IPS-20b (cell line): ENCODE measurements at regions not wholly inside any gene's neighbourhood (a gene's known extent, or its start where the extent isn't known, plus 50 kb on each side); places are given as distances from the start of the nearest gene placed in this dataset.
A peak's percentile ranks its signal among the peaks of the same experiment; 100 is the strongest.

Experiments used
- H3K27ac ChIP-seq: one replicate; pipeline ENCODE4 v1.5.1; 2013; ENCODE audit warnings: low read length
- H3K27me3 ChIP-seq: 2 replicates; pipeline ENCODE4 v1.6.1; 2013; ENCODE audit warnings: mild to moderate bottlenecking, low read length, inconsistent platforms; ENCODE audit not compliant: insufficient read depth
- H3K36me3 ChIP-seq: 2 replicates; pipeline ENCODE4 v1.6.1; 2013; ENCODE audit warnings: low read depth, mild to moderate bottlenecking, inconsistent platforms, low read length, moderate library complexity; ENCODE audit not compliant: insufficient read depth
- H3K4me1 ChIP-seq: 2 replicates; pipeline ENCODE4 v1.6.1; 2013; ENCODE audit warnings: mild to moderate bottlenecking, control low read depth, inconsistent platforms, low read length, moderate library complexity; ENCODE audit not compliant: insufficient read depth
- H3K4me3 ChIP-seq: 2 replicates; pipeline ENCODE4 v1.5.1; 2013; ENCODE audit warnings: mild to moderate bottlenecking, low read length, inconsistent platforms
- H3K9ac ChIP-seq: 2 replicates; pipeline ENCODE4 v1.6.1; 2013; ENCODE audit warnings: low read depth, mild to moderate bottlenecking, inconsistent platforms, low read length, moderate library complexity
- H3K9me3 ChIP-seq: 2 replicates; pipeline ENCODE4 v1.6.1; 2013; ENCODE audit warnings: mild to moderate bottlenecking, low read depth, low read length, inconsistent platforms; ENCODE audit not compliant: insufficient read depth

GRCh38 chrX:2627272-2627867, 63.7 kb upstream of the CD99 start:
- H3K9me3 ChIP-seq, result peaks cover 7% of the 10 kb centered on the region; the same call in 1 of the 2 replicates
- peaks cover 79% of the 10 kb centered on the region for H3K36me3 ChIP-seq

GRCh38 chrX:2626750-2627149, 64.3 kb upstream of the CD99 start:
- Histone ChIP-seq H3K27me3 (no peaks in the 10 kb centered on the region), H3K36me3 (peaks cover 80% of the 10 kb centered on the region), H3K27ac (no peak overlapping the region), H3K9ac (no peak overlapping the region), H3K4me3 (no peak overlapping the region), H3K9me3 (peaks cover 7% of the 10 kb centered on the region; the same call in 1 of the 2 replicates), H3K4me1 (0 out of 2 replicates have a peak, but pooled peaks cover 4% of the 10 kb centered on the region)

More at GRCh38 chrX:2627272-2627867, 63.7 kb upstream of the CD99 start:
- H3K4me1 ChIP-seq, result 0 out of 2 replicates have a peak, but pooled peaks cover under 1% of the 10 kb centered on the region
- no peak overlapping the region for H3K27ac ChIP-seq
- H3K4me3 ChIP-seq, result no peak overlapping the region
- no peaks in the 10 kb centered on the region for H3K27me3 ChIP-seq
- no peak overlapping the region for H3K9ac ChIP-seq

- Histone ChIP-seq H3K27ac (no peak overlapping the region), H3K9ac (no peak overlapping the region), H3K4me1 (0 out of 2 replicates have a peak, but pooled peaks cover 4% of the 10 kb centered on the region), H3K36me3 (peaks cover 77% of the 10 kb centered on the region), H3K4me3 (no peak overlapping the region), H3K27me3 (no peaks in the 10 kb centered on the region), H3K9me3 (no peaks in the 10 kb centered on the region)
These were observed 70.5 kb upstream of the CD99 start for GRCh38 chrX:2620576-2620975.

- Histone ChIP-seq H3K27me3 (no peaks in the 10 kb centered on the region), H3K9me3 (no peaks in the 10 kb centered on the region), H3K9ac (no peak overlapping the region), H3K36me3 (peaks cover 74% of the 10 kb centered on the region), H3K4me1 (peaks cover 9% of the 10 kb centered on the region), H3K4me3 (no peak overlapping the region), H3K27ac (no peak overlapping the region)
These were observed 72.6 kb upstream of the CD99 start for GRCh38 chrX:2618516-2618915.

GRCh38 chrX:2614911-2615310, 76.2 kb upstream of the CD99 start:
- Histone ChIP-seq H3K9me3 (no peaks in the 10 kb centered on the region), H3K27ac (peak overlapping the region; percentile 48), H3K9ac (no peak overlapping the region), H3K36me3 (peaks cover 68% of the 10 kb centered on the region), H3K4me1 (peaks cover 10% of the 10 kb centered on the region), H3K27me3 (peaks cover 11% of the 10 kb centered on the region), H3K4me3 (no peak overlapping the region)

- Histone ChIP-seq H3K27me3 (peaks cover 11% of the 10 kb centered on the region), H3K4me1 (peaks cover 10% of the 10 kb centered on the region), H3K4me3 (peak overlapping the region; percentile 94), H3K9ac (peak overlapping the region; percentile 80), H3K36me3 (peaks cover 25% of the 10 kb centered on the region), H3K9me3 (no peaks in the 10 kb centered on the region), H3K27ac (no peak overlapping the region)
These were observed 80.6 kb upstream of the CD99 start for GRCh38 chrX:2610246-2611170.

GRCh38 chrX:2609431-2610238, 81.5 kb upstream of the CD99 start:
- no peak overlapping the region for H3K27ac ChIP-seq
- peaks cover 19% of the 10 kb centered on the region for H3K36me3 ChIP-seq
- peaks cover 8% of the 10 kb centered on the region for H3K4me1 ChIP-seq

GRCh38 chrX:2608638-2609430, 82.3 kb upstream of the CD99 start:
- peak overlapping the region; percentile 40 for H3K27ac ChIP-seq
- peak overlapping the region; percentile 85; the same call in 1 of the 2 replicates for H3K9ac ChIP-seq
- H3K27me3 ChIP-seq, result peaks cover 11% of the 10 kb centered on the region
- H3K4me3 ChIP-seq, result peak overlapping the region; percentile 94
- H3K9me3 ChIP-seq, result no peaks in the 10 kb centered on the region
- H3K4me1 ChIP-seq, result peaks cover 6% of the 10 kb centered on the region
- peaks cover 19% of the 10 kb centered on the region for H3K36me3 ChIP-seq

More at GRCh38 chrX:2609431-2610238, 81.5 kb upstream of the CD99 start:
- Histone ChIP-seq H3K4me3 (peak overlapping the region; percentile 94), H3K27me3 (peaks cover 11% of the 10 kb centered on the region), H3K9me3 (no peaks in the 10 kb centered on the region), H3K9ac (peak overlapping the region; percentile 80)

GRCh38 chrX:2607113-2607512, 84.0 kb upstream of the CD99 start:
- no peak overlapping the region for H3K9ac ChIP-seq
- 0 out of 2 replicates have a peak, but pooled peaks cover 3% of the 10 kb centered on the region for H3K36me3 ChIP-seq
- no peak overlapping the region for H3K4me3 ChIP-seq
- peaks cover 6% of the 10 kb centered on the region for H3K4me1 ChIP-seq
- no peaks in the 10 kb centered on the region for H3K9me3 ChIP-seq
- peaks cover 11% of the 10 kb centered on the region for H3K27me3 ChIP-seq
- H3K27ac ChIP-seq, result no peak overlapping the region

- Histone ChIP-seq H3K36me3 (no peaks in the 10 kb centered on the region), H3K9me3 (no peaks in the 10 kb centered on the region), H3K4me1 (no peaks in the 10 kb centered on the region; the same call in 1 of the 2 replicates), H3K4me3 (no peak overlapping the region), H3K9ac (no peak overlapping the region), H3K27ac (no peak overlapping the region), H3K27me3 (no peaks in the 10 kb centered on the region)
These were observed 90.5 kb upstream of the CD99 start for GRCh38 chrX:2600564-2600963.
